CD14-positive monocyte (primary cell): ENCODE measurements at regions not wholly inside any gene's neighbourhood (a gene's known extent, or its start where the extent isn't known, plus 50 kb on each side); places are given as distances from the start of the nearest gene placed in this dataset.

ENCODE experiments used
- DNase-seq, 3 donors: peaks; one replicate each; pipeline ENCODE4 v3.0.0-alpha.2; 2011 to 2022
- H2AFZ ChIP-seq: 2 replicates; pipeline ENCODE4 v1.6.0; 2012; ENCODE audit warnings: mild to moderate bottlenecking, low read depth, low read length, inconsistent platforms; ENCODE audit not compliant: insufficient read depth, poor library complexity, severe bottlenecking
- H3K27ac ChIP-seq, 2 donors: 1 replicate in 1 of 2; 2 replicates in 1 of 2; pipeline ENCODE4 v1.5.1; 2012 to 2013; ENCODE audit warnings: low read length in 2 of 2, control low read depth in 1 of 2, inconsistent platforms in 1 of 2, low read depth in 1 of 2, mild to moderate bottlenecking in 1 of 2
- H3K27me3 ChIP-seq, 2 donors: one replicate each; pipeline versions ENCODE4 v1.6.0 to v1.6.1; 2011 to 2013; ENCODE audit warnings: low read length in 2 of 2; ENCODE audit not compliant: control insufficient read depth in 2 of 2, insufficient read depth in 2 of 2
- H3K36me3 ChIP-seq, 2 donors: replicated peaks in 1 of 2; 1 replicate in 1 of 2; 2 replicates in 1 of 2; pipeline versions ENCODE4 v1.5.1 to v1.6.1; 2012 to 2013; ENCODE audit warnings: low read length in 2 of 2, control low read depth in 1 of 2, inconsistent platforms in 1 of 2, mild to moderate bottlenecking in 1 of 2; ENCODE audit not compliant: insufficient read depth in 2 of 2, control insufficient read depth in 1 of 2
- H3K4me1 ChIP-seq, 2 donors: 1 replicate in 1 of 2; 2 replicates in 1 of 2; pipeline versions ENCODE4 v1.5.1 to v1.6.1; 2012 to 2013; ENCODE audit warnings: low read length in 2 of 2, control low read depth in 1 of 2, inconsistent platforms in 1 of 2, mild to moderate bottlenecking in 1 of 2, moderate library complexity in 1 of 2; ENCODE audit not compliant: insufficient read depth in 2 of 2, control insufficient read depth in 1 of 2
- H3K4me2 ChIP-seq: replicated peaks from 2 replicates; pipeline ENCODE3; 2012; ENCODE audit warnings: low read length, moderate library complexity, mild to moderate bottlenecking; ENCODE audit not compliant: poor library complexity, severe bottlenecking; ENCODE audit errors: extremely low read depth
- H3K4me3 ChIP-seq, 3 experiments: fragments of 200-600 bp in 1 of 3; sonication (generic) in 1 of 3; replicated peaks in 1 of 3; 1 replicate in 2 of 3; 2 replicates in 1 of 3; pipeline ENCODE4 v1.5.1; 2011 to 2013; ENCODE audit warnings: low read length in 3 of 3, mild to moderate bottlenecking in 3 of 3, control low read depth in 2 of 3, low read depth in 2 of 3, inconsistent platforms in 1 of 3, moderate library complexity in 1 of 3
- H3K79me2 ChIP-seq: 2 replicates; pipeline ENCODE4 v1.6.0; 2012; ENCODE audit warnings: mild to moderate bottlenecking, control low read depth, inconsistent platforms, low read length, moderate library complexity; ENCODE audit not compliant: insufficient read depth
- H3K9ac ChIP-seq: 2 replicates; pipeline ENCODE4 v1.6.0; 2017; ENCODE audit warnings: low read length, mild to moderate bottlenecking; ENCODE audit not compliant: insufficient read depth, poor library complexity, severe bottlenecking
- H3K9me3 ChIP-seq, 2 donors: replicated peaks in 1 of 2; 1 replicate in 1 of 2; 2 replicates in 1 of 2; pipeline versions ENCODE4 v1.5.1 to v1.6.1; 2012 to 2013; ENCODE audit warnings: low read length in 2 of 2, control low read depth in 1 of 2; ENCODE audit not compliant: control insufficient read depth in 1 of 2, insufficient read depth in 1 of 2
- H4K20me1 ChIP-seq: 2 replicates; pipeline ENCODE4 v1.6.0; 2012; ENCODE audit warnings: mild to moderate bottlenecking, low read length, control low read depth, moderate library complexity; ENCODE audit not compliant: insufficient read depth
- H3K27ac Mint-ChIP-seq, 7 donors: one replicate each; pipeline ENCODE4 v1.8.0; 2020; ENCODE audit warnings: mild to moderate bottlenecking in 7 of 7, mixed read lengths in 7 of 7, moderate library complexity in 6 of 7, inconsistent platforms in 2 of 7
- H3K27me3 Mint-ChIP-seq, 3 donors: one replicate each; pipeline ENCODE4 v1.8.0; 2021 to 2022; ENCODE audit warnings: low read depth in 3 of 3, mild to moderate bottlenecking in 3 of 3, mixed read lengths in 3 of 3, moderate library complexity in 3 of 3, inconsistent platforms in 1 of 3
- H3K36me3 Mint-ChIP-seq, 2 donors: one replicate each; pipeline ENCODE4 v1.8.0; 2020; ENCODE audit warnings: mixed read lengths in 2 of 2, inconsistent platforms in 1 of 2, mild to moderate bottlenecking in 1 of 2
- H3K4me1 Mint-ChIP-seq: one replicate; pipeline ENCODE4 v1.8.0; 2020; ENCODE audit warnings: mild to moderate bottlenecking, mixed read lengths
- H3K4me3 Mint-ChIP-seq, 2 donors: one replicate each; pipeline ENCODE4 v1.8.0; 2020; ENCODE audit warnings: mild to moderate bottlenecking in 2 of 2, mixed read lengths in 2 of 2, moderate library complexity in 1 of 2
- H3K9me3 Mint-ChIP-seq, 7 donors: one replicate each; pipeline ENCODE4 v1.8.0; 2020 to 2022; ENCODE audit warnings: mixed read lengths in 7 of 7, mild to moderate bottlenecking in 6 of 7, moderate library complexity in 6 of 7, inconsistent platforms in 2 of 7
- WGBS: methylation state at CpG from one replicate; pipeline ENCODE4 v1.1.5; 2013; ENCODE audit warnings: missing lambda C conversion rate; ENCODE audit not compliant: insufficient coverage; 5-methylcytosine and 5-hydroxymethylcytosine counted together
- intact Hi-C, 2 donors: fragments of 100-400 bp; cut with micrococcal nuclease; formaldehyde crosslinking; loops; one replicate each; pipeline versions ENCODE4 v1.15.0 to v1.15.1; 2023
- TF ChIP-seq, protein P1 (sequence below): fragments of 200-600 bp; IDR thresholded peaks from one replicate; pipeline ENCODE4 v1.8.0; 2022; ENCODE audit warnings: antibody characterized with exemption, mild to moderate bottlenecking

DNA sequence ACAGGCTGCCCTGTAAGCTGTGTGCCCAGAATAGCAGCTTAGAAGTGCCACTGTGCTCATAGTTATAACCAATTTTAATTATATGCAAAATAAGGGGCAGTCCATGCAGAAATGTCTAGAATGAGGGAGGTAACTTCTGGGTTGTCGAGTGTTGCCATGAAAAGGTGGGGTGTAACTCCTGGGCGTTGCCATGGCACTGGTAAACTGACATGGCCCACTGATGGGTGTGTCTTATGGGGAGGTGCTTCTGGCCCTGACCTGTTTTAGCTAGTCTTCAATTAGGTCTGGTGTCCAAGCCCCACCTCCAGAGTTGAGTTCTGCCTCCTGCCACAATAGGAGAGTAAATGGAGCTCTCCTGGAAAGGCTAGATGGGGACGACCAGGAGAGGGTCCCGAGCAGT lies 120.6 kb downstream of the SALL1 start:
- Histone ChIP-seq H3K27me3 (no peaks in the 10 kb centered on the region), H3K9ac (no peak overlapping the region), H3K79me2 (no peaks in the 10 kb centered on the region), H2AFZ (no peak overlapping the region), H4K20me1 (no peaks in the 10 kb centered on the region), H3K4me2 (no peak overlapping the region), H3K4me1 (no peaks in the 10 kb centered on the region), H3K27ac (no peak overlapping the region), H3K4me3 (no peak overlapping the region), H3K36me3 (no peaks in the 10 kb centered on the region), H3K9me3 (no peaks in the 10 kb centered on the region)
- intact Hi-C loops, result no loop called here
- Mint-ChIP-seq H3K4me1 (peaks cover 5% of the 10 kb centered on the region), H3K36me3 (no peaks in the 10 kb centered on the region), H3K9me3 (peaks cover 0 to 7% (median 0%) of the 10 kb centered on the region in 7 donors), H3K27ac (no peak overlapping the region), H3K4me3 (no peak overlapping the region), H3K27me3 (peaks cover 2 to 11% (median 10%) of the 10 kb centered on the region in 3 donors)
- 76% methylated on average over 4 of the region's 4 CpGs for WGBS
- no peak for DNase-seq
- TF ChIP-seq, protein P1, sequence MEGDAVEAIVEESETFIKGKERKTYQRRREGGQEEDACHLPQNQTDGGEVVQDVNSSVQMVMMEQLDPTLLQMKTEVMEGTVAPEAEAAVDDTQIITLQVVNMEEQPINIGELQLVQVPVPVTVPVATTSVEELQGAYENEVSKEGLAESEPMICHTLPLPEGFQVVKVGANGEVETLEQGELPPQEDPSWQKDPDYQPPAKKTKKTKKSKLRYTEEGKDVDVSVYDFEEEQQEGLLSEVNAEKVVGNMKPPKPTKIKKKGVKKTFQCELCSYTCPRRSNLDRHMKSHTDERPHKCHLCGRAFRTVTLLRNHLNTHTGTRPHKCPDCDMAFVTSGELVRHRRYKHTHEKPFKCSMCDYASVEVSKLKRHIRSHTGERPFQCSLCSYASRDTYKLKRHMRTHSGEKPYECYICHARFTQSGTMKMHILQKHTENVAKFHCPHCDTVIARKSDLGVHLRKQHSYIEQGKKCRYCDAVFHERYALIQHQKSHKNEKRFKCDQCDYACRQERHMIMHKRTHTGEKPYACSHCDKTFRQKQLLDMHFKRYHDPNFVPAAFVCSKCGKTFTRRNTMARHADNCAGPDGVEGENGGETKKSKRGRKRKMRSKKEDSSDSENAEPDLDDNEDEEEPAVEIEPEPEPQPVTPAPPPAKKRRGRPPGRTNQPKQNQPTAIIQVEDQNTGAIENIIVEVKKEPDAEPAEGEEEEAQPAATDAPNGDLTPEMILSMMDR, result no peak

DNA sequence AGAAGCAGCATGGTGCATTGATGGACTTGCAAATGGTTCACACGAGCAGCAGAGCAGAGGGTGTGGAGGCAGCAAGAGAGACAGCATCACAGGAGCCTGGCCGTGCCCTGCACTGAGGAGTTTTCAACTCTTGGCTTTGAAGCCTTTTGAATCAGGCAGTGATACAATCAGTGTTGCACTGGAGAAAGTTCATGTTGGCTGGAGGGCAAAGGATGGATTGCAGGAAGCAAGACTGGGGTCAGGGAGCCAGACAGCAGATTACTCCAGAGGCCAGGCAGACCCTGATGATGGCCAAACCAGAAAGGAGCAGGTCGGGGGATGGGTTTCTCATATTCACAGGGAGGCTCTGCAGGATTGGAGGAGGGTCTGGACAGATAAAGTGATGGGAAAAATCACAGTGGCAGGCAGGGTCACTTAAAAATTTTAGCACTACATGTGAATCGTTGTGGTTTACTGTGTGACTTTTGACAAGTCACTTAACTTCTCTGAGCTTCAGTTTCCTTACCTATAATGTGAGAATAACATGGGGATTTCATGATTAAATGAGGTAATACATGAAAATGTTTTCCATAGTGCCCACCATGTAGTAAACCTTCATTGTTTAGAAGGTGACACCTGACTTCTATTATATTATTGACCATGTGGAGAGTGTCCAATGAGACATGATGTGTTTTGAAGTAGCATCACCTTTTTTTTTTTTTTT lies 125.3 kb downstream of the SALL1 start:
- H4K20me1 ChIP-seq, result no peaks in the 10 kb centered on the region
- Mint-ChIP-seq H3K4me3 (no peak overlapping the region), H3K4me1 (no peaks in the 10 kb centered on the region), H3K27ac (no peak overlapping the region), H3K36me3 (no peaks in the 10 kb centered on the region), H3K27me3 (peaks cover 4 to 14% (median 8%) of the 10 kb centered on the region in 3 donors), H3K9me3 (peaks cover 0 to 9% (median 0%) of the 10 kb centered on the region in 7 donors)
- intact Hi-C loops, result no loop called here
- H3K9me3 ChIP-seq, result no peaks in the 10 kb centered on the region
- TF ChIP-seq, protein P1, result no peak
- DNase-seq, result no peak
- H3K36me3 ChIP-seq, result no peaks in the 10 kb centered on the region
- no peak overlapping the region for H2AFZ ChIP-seq
- 34% methylated on average over 3 of the region's 4 CpGs for WGBS
- H3K4me3 ChIP-seq, result no peak overlapping the region
- H3K27ac ChIP-seq, result no peak overlapping the region
- H3K79me2 ChIP-seq, result no peaks in the 10 kb centered on the region
- H3K4me1 ChIP-seq, result no peaks in the 10 kb centered on the region
- H3K9ac ChIP-seq, result no peak overlapping the region
- no peak overlapping the region for H3K4me2 ChIP-seq
- peaks cover 0 to 3% of the 10 kb centered on the region in 2 donors for H3K27me3 ChIP-seq
